ENCODE measurements at regions not wholly inside any gene's neighbourhood (a gene's known extent, or its start where the extent isn't known, plus 50 kb on each side); places are given as distances from the start of the nearest gene placed in this dataset.

- no peak for TF ChIP-seq POLR2AphosphoS5 (IDR thresholded peaks at IDR 0.05)
- TF ChIP-seq CTCF (IDR thresholded peaks at IDR 0.05) = no peak
- TF ChIP-seq POLR2A (IDR thresholded peaks at IDR 0.05) = no peak
Observed at GRCh38 chr18:24934258-24934932, 417.6 kb downstream of the ZNF521 start.

All from suprapubic skin (tissue), 4 donors.